HEK293 (cell line): ENCODE measurements at regions not wholly inside any gene's neighbourhood (a gene's known extent, or its start where the extent isn't known, plus 50 kb on each side); places are given as distances from the start of the nearest gene placed in this dataset.

Source experiments
- CTCF ChIA-PET: fragments of 350-600 bp; formaldehyde crosslinking; extraction: SDS; loops from one replicate; lab custom pipeline; 2021; ENCODE audit warnings: antibody characterized with exemption; lab: Yijun Ruan, JAX
- POLR2A ChIA-PET: fragments of 300-600 bp; formaldehyde crosslinking; extraction: SDS; loops from one replicate; lab custom pipeline; 2020; ENCODE audit warnings: antibody characterized with exemption, inconsistent platforms; lab: Yijun Ruan, JAX
- H3K27ac ChIP-seq: fragments of 200-500 bp; sonication (Bioruptor generic); 2 replicates; pipeline ENCODE4 v1.5.1; 2014; ENCODE audit warnings: low read depth, low read length, control low read depth, inconsistent platforms; ENCODE audit errors: extremely low read depth
- H3K36me3 ChIP-seq, 2 experiments: fragments of 200-500 bp in 1 of 2; sonication (Bioruptor generic) in 1 of 2; 1 replicate in 1 of 2; 2 replicates in 1 of 2; pipeline ENCODE4 v1.5.1; 2014 to 2017; ENCODE audit warnings: inconsistent platforms in 2 of 2, low read length in 2 of 2; ENCODE audit not compliant: control insufficient read depth in 2 of 2, insufficient read depth in 1 of 2
- H3K4me1 ChIP-seq: fragments of 200-500 bp; sonication (Bioruptor generic); 2 replicates; pipeline ENCODE4 v1.5.1; 2014; ENCODE audit warnings: mild to moderate bottlenecking, low read length, inconsistent platforms; ENCODE audit not compliant: control insufficient read depth, insufficient read depth
- H3K4me3 ChIP-seq: 2 replicates; pipeline ENCODE4 v1.5.1; 2011; ENCODE audit warnings: low read depth, mild to moderate bottlenecking, control low read depth, low read length, moderate library complexity
- H3K9me3 ChIP-seq: fragments of 200-500 bp; sonication (Bioruptor generic); 2 replicates; pipeline ENCODE4 v1.5.1; 2014; ENCODE audit warnings: low read depth, low read length, inconsistent platforms; ENCODE audit not compliant: control insufficient read depth, insufficient read depth
- GLIS1 ChIP-seq: fragments of 450-650 bp; formaldehyde crosslinking; IDR thresholded peaks from 2 replicates; pipeline ENCODE4 v1.5.1; 2016; ENCODE audit warnings: missing biosample characterization, missing genetic modification characterization
- KLF7 ChIP-seq: fragments of 450-650 bp; formaldehyde crosslinking; IDR thresholded peaks from 2 replicates; pipeline ENCODE4 v1.5.1; 2016; ENCODE audit warnings: missing biosample characterization, missing genetic modification characterization, borderline replicate concordance
- PRDM4 ChIP-seq: fragments of 450-650 bp; formaldehyde crosslinking; IDR thresholded peaks from 2 replicates; pipeline ENCODE4 v1.5.1; 2017; ENCODE audit warnings: missing biosample characterization, missing genetic modification characterization
- SP2 ChIP-seq: fragments of 450-650 bp; formaldehyde crosslinking; IDR thresholded peaks from 2 replicates; pipeline ENCODE4 v1.5.1; 2016; ENCODE audit warnings: missing biosample characterization, missing genetic modification characterization
- SP7 ChIP-seq: fragments of 450-650 bp; formaldehyde crosslinking; IDR thresholded peaks from 2 replicates; pipeline ENCODE4 v1.5.1; 2016; ENCODE audit warnings: missing biosample characterization, missing genetic modification characterization
- ZBTB49 ChIP-seq: fragments of 450-650 bp; formaldehyde crosslinking; IDR thresholded peaks from 2 replicates; pipeline ENCODE4 v1.5.1; 2016; ENCODE audit warnings: missing biosample characterization, missing genetic modification characterization, low read depth
- ZNF132 ChIP-seq: fragments of 450-650 bp; formaldehyde crosslinking; IDR thresholded peaks from 2 replicates; pipeline ENCODE4 v1.5.1; 2017; ENCODE audit warnings: missing biosample characterization, missing genetic modification characterization, borderline replicate concordance
- ZNF140 ChIP-seq: fragments of 450-650 bp; formaldehyde crosslinking; IDR thresholded peaks from 2 replicates; pipeline ENCODE4 v1.5.1; 2016; ENCODE audit warnings: missing biosample characterization, missing genetic modification characterization
- ZNF174 ChIP-seq: fragments of 450-650 bp; formaldehyde crosslinking; IDR thresholded peaks from 2 replicates; pipeline ENCODE4 v1.5.0; 2017; ENCODE audit warnings: missing biosample characterization, mild to moderate bottlenecking, missing genetic modification characterization
- ZNF266 ChIP-seq: fragments of 450-650 bp; formaldehyde crosslinking; IDR thresholded peaks from 2 replicates; pipeline ENCODE4 v1.5.1; 2016; ENCODE audit warnings: missing biosample characterization, missing genetic modification characterization, low read depth
- ZNF311 ChIP-seq: fragments of 450-650 bp; formaldehyde crosslinking; IDR thresholded peaks from 2 replicates; pipeline ENCODE4 v1.5.1; 2017; ENCODE audit warnings: missing biosample characterization, missing genetic modification characterization, borderline replicate concordance
- ZNF37A ChIP-seq: fragments of 450-650 bp; IDR thresholded peaks from 2 replicates; pipeline ENCODE4 v1.5.1; 2018; ENCODE audit warnings: missing biosample characterization, missing genetic modification characterization
- ZNF449 ChIP-seq: fragments of 450-650 bp; formaldehyde crosslinking; IDR thresholded peaks from 2 replicates; pipeline ENCODE4 v1.5.1; 2017; ENCODE audit warnings: missing biosample characterization, mild to moderate bottlenecking, missing genetic modification characterization, moderate library complexity
- ZNF518A ChIP-seq: fragments of 450-650 bp; formaldehyde crosslinking; conservative IDR thresholded peaks from 2 replicates; pipeline ENCODE4 v1.5.1; 2016; ENCODE audit warnings: low read depth, missing biosample characterization, missing genetic modification characterization
- ZNF558 ChIP-seq: fragments of 450-650 bp; formaldehyde crosslinking; IDR thresholded peaks from 2 replicates; pipeline ENCODE4 v1.5.1; 2016; ENCODE audit warnings: missing biosample characterization, missing genetic modification characterization
- ZNF629 ChIP-seq: fragments of 450-650 bp; formaldehyde crosslinking; IDR thresholded peaks from 2 replicates; pipeline ENCODE4 v1.5.1; 2017; ENCODE audit warnings: missing biosample characterization, missing genetic modification characterization
- ZNF658 ChIP-seq: fragments of 450-650 bp; formaldehyde crosslinking; IDR thresholded peaks from 2 replicates; pipeline ENCODE4; 2016; ENCODE audit warnings: missing biosample characterization, missing genetic modification characterization
- ZNF768 ChIP-seq: fragments of 450-650 bp; formaldehyde crosslinking; IDR thresholded peaks from 2 replicates; pipeline ENCODE4 v1.5.1; 2018; ENCODE audit warnings: missing biosample characterization, mild to moderate bottlenecking, missing genetic modification characterization

GRCh38 chr11:109300211-109300610 is 121.8 kb upstream of the C11orf87 start:
- ChIA-PET POLR2A (no interaction called here), CTCF (interaction anchor here (0.6 kb wide), 2 partner anchors 20 to 26 kb away, joined by 3 read pairs; no protein-coding TSS in a partner anchor)
- Histone ChIP-seq H3K36me3 (no peaks in the 10 kb centered on the region), H3K4me1 (no peaks in the 10 kb centered on the region), H3K27ac (no peak overlapping the region), H3K9me3 (no peaks in the 10 kb centered on the region), H3K4me3 (no peak overlapping the region)
- TF ChIP-seq ZNF658 (no peak), ZBTB49 (tag by site-specific recombination) (no peak), ZNF37A (no peak), ZNF132 (no peak), PRDM4 (no peak), ZNF266 (tag by site-specific recombination) (no peak), ZNF311 (tag by site-specific recombination) (no peak), KLF7 (tag by site-specific recombination) (no peak), ZNF629 (no peak), ZNF768 (tag by site-specific recombination) (no peak), SP7 (tag by site-specific recombination) (no peak), ZNF174 (tag by site-specific recombination) (no peak), ZNF449 (tag by site-specific recombination) (no peak), GLIS1 (tag by site-specific recombination) (no peak)
- TF ChIP-seq, all 188 proteins: peak for 0

- POLR2A ChIA-PET, result no interaction called here
- H3K27ac ChIP-seq, result no peak overlapping the region
- no peak overlapping the region for H3K4me3 ChIP-seq
Observed at GRCh38 chr11:109302591-109303334, 119.2 kb upstream of the C11orf87 start.

More at GRCh38 chr11:109302591-109303334, 119.2 kb upstream of the C11orf87 start:
- Histone ChIP-seq H3K4me1 (no peaks in the 10 kb centered on the region), H3K9me3 (no peaks in the 10 kb centered on the region)
- CTCF ChIA-PET, result interaction anchor here (0.5 to 0.6 kb wide), 2 partner anchors 22 to 157 kb away, joined by 3 to 5 read pairs; no protein-coding TSS in a partner anchor
- TF ChIP-seq SP2 (tag by site-specific recombination) (no peak), ZNF558 (tag by site-specific recombination) (no peak), ZNF518A (tag by site-specific recombination) (no peak), ZNF140 (tag by site-specific recombination) (no peak)
- TF ChIP-seq, all 188 proteins: peak for 0
- H3K36me3 ChIP-seq, result no peaks in the 10 kb centered on the region
